ENCODE measurements at regions not wholly inside any gene's neighbourhood (a gene's known extent, or its start where the extent isn't known, plus 50 kb on each side); places are given as distances from the start of the nearest gene placed in this dataset.

- ChIA-PET POLR2A (ENCODE audit: unreplicated experiment) (no interaction called here), CTCF (no interaction called here)
- Histone ChIP-seq H3K4me3 (ENCODE audit: low read length) (no peak overlapping the region), H2AFZ (ENCODE audit: low read length) (no peak overlapping the region), H3K79me2 (ENCODE audit: low read length) (no peaks in the 10 kb centered on the region), H3K9me2 (replicated peaks; ENCODE audit: low read length) (no peaks in the 10 kb centered on the region), H4K20me1 (ENCODE audit: low read length) (no peaks in the 10 kb centered on the region), H3K4me2 (ENCODE audit: low read length) (no peak overlapping the region), H3K9me3 (ENCODE audit: low read length) (no peaks in the 10 kb centered on the region), H3K36me3 (ENCODE audit: low read depth, low read length) (no peaks in the 10 kb centered on the region), H3K4me1 (ENCODE audit: insufficient read depth, low read length) (peaks cover 15% of the 10 kb centered on the region), H3K9ac (ENCODE audit: low read length) (no peak overlapping the region), H3K27ac (ENCODE audit: low read length) (no peak overlapping the region), H3K27me3 (ENCODE audit: low read length) (no peaks in the 10 kb centered on the region), H3F3A (ENCODE audit: low read length, unreplicated experiment) (no peaks in the 10 kb centered on the region)
- ATAC-seq (no peak), DNase-seq (no peak)
- TF ChIP-seq CTCF (conservative IDR thresholded peaks at IDR 0.05; ENCODE audit: low read depth, low read length), result no peak
- no peak for TF ChIP-seq EZH2 (IDR thresholded peaks at IDR 0.05; ENCODE audit: low read length, unreplicated experiment)
- TF ChIP-seq EZH2phosphoT487 (IDR thresholded peaks at IDR 0.05; ENCODE audit: borderline replicate concordance, low read length), result no peak
- no TSS peak for BruUV-seq (replicated peaks)
- intact Hi-C loops (cut with micrococcal nuclease), result no loop called here
These were observed 51.4 kb upstream of the CAST start for GRCh38 chr5:96610747-96611146.

DNA sequence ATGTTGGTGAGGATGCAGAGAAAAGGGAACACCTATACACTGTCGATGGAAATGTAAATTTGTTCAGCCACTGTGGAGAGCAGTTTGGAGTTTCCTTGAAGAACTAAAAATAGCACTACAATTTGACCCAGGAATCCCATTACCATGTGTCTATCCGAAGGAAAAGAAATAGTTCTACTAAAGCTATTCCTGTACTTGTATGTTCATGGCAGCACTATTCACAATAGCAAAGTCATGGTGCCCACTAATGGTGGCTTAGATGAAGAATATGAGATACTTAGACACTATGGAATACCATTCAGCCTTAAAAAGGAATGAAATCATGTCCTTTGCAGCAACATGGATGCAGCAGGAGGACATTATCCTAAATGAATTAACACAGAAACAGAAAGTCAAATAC lies 50.2 kb upstream of the CAST start:
- Histone ChIP-seq H3K9me2 (replicated peaks; ENCODE audit: low read length) (no peaks in the 10 kb centered on the region), H3K27me3 (ENCODE audit: low read length) (no peaks in the 10 kb centered on the region), H3K4me3 (ENCODE audit: low read length) (no peak overlapping the region), H3K79me2 (ENCODE audit: low read length) (no peaks in the 10 kb centered on the region), H3K4me2 (ENCODE audit: low read length) (no peak overlapping the region), H2AFZ (ENCODE audit: low read length) (no peak overlapping the region), H3K36me3 (ENCODE audit: low read depth, low read length) (no peaks in the 10 kb centered on the region), H3F3A (ENCODE audit: low read length, unreplicated experiment) (no peaks in the 10 kb centered on the region), H3K9me3 (ENCODE audit: low read length) (no peaks in the 10 kb centered on the region), H3K4me1 (ENCODE audit: insufficient read depth, low read length) (peaks cover 18% of the 10 kb centered on the region), H3K9ac (ENCODE audit: low read length) (no peak overlapping the region), H4K20me1 (ENCODE audit: low read length) (no peaks in the 10 kb centered on the region), H3K27ac (ENCODE audit: low read length) (no peak overlapping the region)
- TF ChIP-seq EZH2phosphoT487 (IDR thresholded peaks at IDR 0.05; ENCODE audit: borderline replicate concordance, low read length) (no peak), EZH2 (IDR thresholded peaks at IDR 0.05; ENCODE audit: low read length, unreplicated experiment) (no peak), CTCF (conservative IDR thresholded peaks at IDR 0.05; ENCODE audit: low read depth, low read length) (no peak)
- intact Hi-C loops (cut with micrococcal nuclease), result no loop called here
- POLR2A ChIA-PET (ENCODE audit: unreplicated experiment), result no interaction called here
- no peak for DNase-seq
- CTCF ChIA-PET, result no interaction called here
- no peak for ATAC-seq
- no TSS peak for BruUV-seq (replicated peaks)
